ENCODE measurements at regions not wholly inside any gene's neighbourhood (a gene's known extent, or its start where the extent isn't known, plus 50 kb on each side); places are given as distances from the start of the nearest gene placed in this dataset.

- TF ChIP-seq CHD7 (IDR thresholded peaks at IDR 0.05; ENCODE audit: insufficient replicate concordance, low read length) (no peak), CTCF (IDR thresholded peaks at IDR 0.05; ENCODE audit: control extremely low read depth in 1 of 3, insufficient read depth in 1 of 3, low read depth in 1 of 3, low read length in 3 of 3) (no peak), JUN (IDR thresholded peaks at IDR 0.05; ENCODE audit: low read depth, low read length) (no peak), EZH2 (IDR thresholded peaks at IDR 0.05; ENCODE audit: low read depth, low read length, severe bottlenecking) (no peak), KDM1A (IDR thresholded peaks at IDR 0.05; ENCODE audit: borderline replicate concordance, low read length) (no peak), CBX5 (IDR thresholded peaks at IDR 0.05; ENCODE audit: low read depth, low read length) (no peak), POLR2AphosphoS5 (IDR thresholded peaks at IDR 0.05; ENCODE audit: low read depth, low read length) (no peak)
These were observed 2029.3 kb downstream of the MRPL39 start for GRCh38 chr21:23578027-23578426.
